ENCODE measurements at regions not wholly inside any gene's neighbourhood (a gene's known extent, or its start where the extent isn't known, plus 50 kb on each side); places are given as distances from the start of the nearest gene placed in this dataset.

- 96% methylated on average over 7 of the region's 7 CpGs for WGBS
- DNase-seq (ENCODE audit: low spot score) = no peak
- H3K9ac ChIP-seq (ENCODE audit: low read depth in 1 of 2, low read length in 2 of 2) = no peak overlapping the region
- H3K4me3 ChIP-seq (ENCODE audit: low read depth in 1 of 3, low read length in 3 of 3) = no peak overlapping the region
- no peak for TF ChIP-seq YY1 (IDR thresholded peaks at IDR 0.05)
- no peak for TF ChIP-seq JUND (IDR thresholded peaks at IDR 0.05)
- TF ChIP-seq RXRA (IDR thresholded peaks at IDR 0.05) = no peak
- no peak for TF ChIP-seq ZBTB33 (IDR thresholded peaks at IDR 0.05)
- TF ChIP-seq RAD21 (IDR thresholded peaks at IDR 0.05) = no peak
- TF ChIP-seq EGR1 (IDR thresholded peaks at IDR 0.05; ENCODE audit: low read depth in 2 of 2) = no peak
- TF ChIP-seq SP1 (IDR thresholded peaks at IDR 0.05) = no peak
- no peaks in the 10 kb centered on the region for H3K27me3 ChIP-seq (ENCODE audit: control insufficient read depth in 4 of 4, insufficient read depth in 4 of 4, low read length in 3 of 4)
- no peaks in the 10 kb centered on the region for H3K9me3 ChIP-seq (ENCODE audit: control insufficient read depth in 4 of 4, low read length in 3 of 4)
- H3K36me3 ChIP-seq (ENCODE audit: control insufficient read depth in 4 of 4, insufficient read depth in 3 of 4, low read depth in 1 of 4, low read length in 3 of 4) = no peaks in the 10 kb centered on the region
- H3K4me1 ChIP-seq (ENCODE audit: control insufficient read depth in 4 of 4, insufficient read depth in 4 of 4, low read length in 3 of 4) = peaks cover 7 to 37% (median 29%) of the 10 kb centered on the region in 4 donors
- no peak overlapping the region for H3K27ac ChIP-seq (ENCODE audit: low read depth in 1 of 2, low read length in 2 of 2)
Measured at GRCh38 chr9:129324808-129325502, 146.9 kb upstream of the IER5L start.

- Histone ChIP-seq H3K4me3 (ENCODE audit: low read depth in 1 of 3, low read length in 3 of 3) (no peak overlapping the region), H3K9ac (ENCODE audit: low read depth in 1 of 2, low read length in 2 of 2) (no peak overlapping the region), H3K36me3 (ENCODE audit: control insufficient read depth in 4 of 4, insufficient read depth in 3 of 4, low read depth in 1 of 4, low read length in 3 of 4) (no peaks in the 10 kb centered on the region), H3K27me3 (ENCODE audit: control insufficient read depth in 4 of 4, insufficient read depth in 4 of 4, low read length in 3 of 4) (no peaks in the 10 kb centered on the region), H3K27ac (ENCODE audit: low read depth in 1 of 2, low read length in 2 of 2) (peak overlapping the region; percentile 59 to 74), H3K4me1 (ENCODE audit: control insufficient read depth in 4 of 4, insufficient read depth in 4 of 4, low read length in 3 of 4) (peaks cover 7 to 37% (median 29%) of the 10 kb centered on the region in 4 donors), H3K9me3 (ENCODE audit: control insufficient read depth in 4 of 4, low read length in 3 of 4) (no peaks in the 10 kb centered on the region)
- no peak for DNase-seq (ENCODE audit: low spot score)
- TF ChIP-seq SP1 (IDR thresholded peaks at IDR 0.05) (peak; percentile 84), ZBTB33 (IDR thresholded peaks at IDR 0.05) (peak; percentile 22), TAF1 (conservative IDR thresholded peaks at IDR 0.05) (no peak), HNF4G (IDR thresholded peaks at IDR 0.05) (peak; percentile 43), RAD21 (IDR thresholded peaks at IDR 0.05) (peak; percentile 47), JUND (IDR thresholded peaks at IDR 0.05) (peak in 1 of 2 donors; percentile 73), NR2F2 (IDR thresholded peaks at IDR 0.05) (peak; percentile 73), GABPA (IDR thresholded peaks at IDR 0.05 in 1 of 2, conservative IDR thresholded peaks at IDR 0.05 in 1 of 2) (no peak), EGR1 (IDR thresholded peaks at IDR 0.05; ENCODE audit: low read depth in 2 of 2) (peak in 1 of 2 donors; percentile 41), ATF3 (IDR thresholded peaks at IDR 0.05) (no peak), FOXA1 (IDR thresholded peaks at IDR 0.05) (no peak), RXRA (IDR thresholded peaks at IDR 0.05) (peak; percentile 93 to 95), YY1 (IDR thresholded peaks at IDR 0.05) (peak; percentile 69), REST (IDR thresholded peaks at IDR 0.05) (peak; percentile 11), HNF4A (conservative IDR thresholded peaks at IDR 0.05) (peak; percentile 82 to 86), FOXA2 (IDR thresholded peaks at IDR 0.05) (no peak)
- TF ChIP-seq, protein P1, sequence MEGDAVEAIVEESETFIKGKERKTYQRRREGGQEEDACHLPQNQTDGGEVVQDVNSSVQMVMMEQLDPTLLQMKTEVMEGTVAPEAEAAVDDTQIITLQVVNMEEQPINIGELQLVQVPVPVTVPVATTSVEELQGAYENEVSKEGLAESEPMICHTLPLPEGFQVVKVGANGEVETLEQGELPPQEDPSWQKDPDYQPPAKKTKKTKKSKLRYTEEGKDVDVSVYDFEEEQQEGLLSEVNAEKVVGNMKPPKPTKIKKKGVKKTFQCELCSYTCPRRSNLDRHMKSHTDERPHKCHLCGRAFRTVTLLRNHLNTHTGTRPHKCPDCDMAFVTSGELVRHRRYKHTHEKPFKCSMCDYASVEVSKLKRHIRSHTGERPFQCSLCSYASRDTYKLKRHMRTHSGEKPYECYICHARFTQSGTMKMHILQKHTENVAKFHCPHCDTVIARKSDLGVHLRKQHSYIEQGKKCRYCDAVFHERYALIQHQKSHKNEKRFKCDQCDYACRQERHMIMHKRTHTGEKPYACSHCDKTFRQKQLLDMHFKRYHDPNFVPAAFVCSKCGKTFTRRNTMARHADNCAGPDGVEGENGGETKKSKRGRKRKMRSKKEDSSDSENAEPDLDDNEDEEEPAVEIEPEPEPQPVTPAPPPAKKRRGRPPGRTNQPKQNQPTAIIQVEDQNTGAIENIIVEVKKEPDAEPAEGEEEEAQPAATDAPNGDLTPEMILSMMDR (IDR thresholded peaks at IDR 0.05; ENCODE audit: low read depth, low read length, missing input control) = no peak
- TF ChIP-seq, protein P2, sequence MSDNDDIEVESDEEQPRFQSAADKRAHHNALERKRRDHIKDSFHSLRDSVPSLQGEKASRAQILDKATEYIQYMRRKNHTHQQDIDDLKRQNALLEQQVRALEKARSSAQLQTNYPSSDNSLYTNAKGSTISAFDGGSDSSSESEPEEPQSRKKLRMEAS (IDR thresholded peaks at IDR 0.05) = peak; percentile 85
- 49% methylated on average over 13 of the region's 13 CpGs for WGBS
Measured at GRCh38 chr9:129323999-129324553, 146.0 kb upstream of the IER5L start.
